ENCODE measurements at regions not wholly inside any gene's neighbourhood (a gene's known extent, or its start where the extent isn't known, plus 50 kb on each side); places are given as distances from the start of the nearest gene placed in this dataset.

DNA sequence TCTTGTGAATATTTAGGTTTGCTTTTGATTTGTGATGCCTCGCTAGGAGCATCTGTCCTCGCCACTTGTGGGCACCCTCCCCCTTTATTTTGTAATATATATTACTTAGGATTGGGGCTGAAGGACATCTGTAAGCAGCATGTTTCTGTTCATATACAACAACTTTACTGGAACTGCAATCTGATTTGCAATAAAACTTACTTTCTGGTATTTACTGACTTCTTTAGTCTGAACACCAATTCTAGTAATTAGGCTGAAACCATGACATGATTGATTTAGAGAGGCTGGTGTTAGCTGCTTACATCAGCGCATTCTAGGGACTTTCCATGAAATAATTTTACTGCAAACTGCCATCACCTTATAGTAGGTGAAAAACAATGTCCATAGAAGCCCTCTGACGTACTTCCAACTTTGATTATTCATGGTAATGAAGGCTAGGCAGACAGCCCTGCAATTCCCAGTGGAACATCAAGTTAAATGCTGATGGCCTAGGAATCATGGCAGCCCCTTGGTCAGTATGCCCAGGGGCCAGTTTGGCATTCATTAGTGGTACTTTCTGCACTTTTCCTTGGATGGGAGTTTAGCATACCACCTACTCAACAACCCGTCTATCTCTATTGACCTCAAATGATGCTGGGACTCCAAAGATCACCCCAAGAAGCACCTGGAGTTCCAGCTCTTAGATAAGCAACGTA, 132.9 kb upstream of the MCHR2 start (continued):
- TF ChIP-seq, protein P1, sequence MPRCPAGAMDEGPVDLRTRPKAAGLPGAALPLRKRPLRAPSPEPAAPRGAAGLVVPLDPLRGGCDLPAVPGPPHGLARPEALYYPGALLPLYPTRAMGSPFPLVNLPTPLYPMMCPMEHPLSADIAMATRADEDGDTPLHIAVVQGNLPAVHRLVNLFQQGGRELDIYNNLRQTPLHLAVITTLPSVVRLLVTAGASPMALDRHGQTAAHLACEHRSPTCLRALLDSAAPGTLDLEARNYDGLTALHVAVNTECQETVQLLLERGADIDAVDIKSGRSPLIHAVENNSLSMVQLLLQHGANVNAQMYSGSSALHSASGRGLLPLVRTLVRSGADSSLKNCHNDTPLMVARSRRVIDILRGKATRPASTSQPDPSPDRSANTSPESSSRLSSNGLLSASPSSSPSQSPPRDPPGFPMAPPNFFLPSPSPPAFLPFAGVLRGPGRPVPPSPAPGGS (IDR thresholded peaks at IDR 0.05; ENCODE audit: borderline replicate concordance, insufficient read depth, low read depth, low read length, poor library complexity, severe bottlenecking), result no peak
- TF ChIP-seq FOS (IDR thresholded peaks at IDR 0.05; ENCODE audit: borderline replicate concordance, extremely low read depth, insufficient read length), result no peak
- no peak for TF ChIP-seq TCF7 (IDR thresholded peaks at IDR 0.05; ENCODE audit: borderline replicate concordance)
- no peak for TF ChIP-seq HSF1 (IDR thresholded peaks at IDR 0.05; ENCODE audit: low read depth, low read length)
- no peak for TF ChIP-seq SIN3A (IDR thresholded peaks at IDR 0.05; ENCODE audit: low read depth, low read length)
- no peak for TF ChIP-seq HCFC1 (IDR thresholded peaks at IDR 0.05; ENCODE audit: low read length)
- TF ChIP-seq DPF2 (IDR thresholded peaks at IDR 0.05), result peak; percentile 84
- peak; percentile 23; the same call in 1 of the 3 replicates for TF ChIP-seq POU2F2 (IDR thresholded peaks at IDR 0.05; ENCODE audit: borderline replicate concordance, low read depth, low read length)
- no peak for TF ChIP-seq WRNIP1 (IDR thresholded peaks at IDR 0.05; ENCODE audit: borderline replicate concordance, low read depth, low read length)
- no peak for TF ChIP-seq RB1 (IDR thresholded peaks at IDR 0.05; ENCODE audit: borderline replicate concordance)
- TF ChIP-seq KLF5 (IDR thresholded peaks at IDR 0.05; ENCODE audit: partially characterized antibody), result no peak
- TF ChIP-seq RUNX3 (IDR thresholded peaks at IDR 0.05; ENCODE audit: low read length), result peak; percentile 31; the same call in 1 of the 2 replicates
- no peak for TF ChIP-seq EED (IDR thresholded peaks at IDR 0.05; ENCODE audit: low read depth)
- peak; percentile 27; the same call in 1 of the 2 replicates for TF ChIP-seq FOXM1 (IDR thresholded peaks at IDR 0.05; ENCODE audit: low read depth, low read length)
- TF ChIP-seq, protein P2, sequence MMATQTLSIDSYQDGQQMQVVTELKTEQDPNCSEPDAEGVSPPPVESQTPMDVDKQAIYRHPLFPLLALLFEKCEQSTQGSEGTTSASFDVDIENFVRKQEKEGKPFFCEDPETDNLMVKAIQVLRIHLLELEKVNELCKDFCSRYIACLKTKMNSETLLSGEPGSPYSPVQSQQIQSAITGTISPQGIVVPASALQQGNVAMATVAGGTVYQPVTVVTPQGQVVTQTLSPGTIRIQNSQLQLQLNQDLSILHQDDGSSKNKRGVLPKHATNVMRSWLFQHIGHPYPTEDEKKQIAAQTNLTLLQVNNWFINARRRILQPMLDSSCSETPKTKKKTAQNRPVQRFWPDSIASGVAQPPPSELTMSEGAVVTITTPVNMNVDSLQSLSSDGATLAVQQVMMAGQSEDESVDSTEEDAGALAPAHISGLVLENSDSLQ (IDR thresholded peaks at IDR 0.05), result peak; percentile 65
- no peak for TF ChIP-seq SUZ12 (IDR thresholded peaks at IDR 0.05; ENCODE audit: unreplicated experiment)
- TF ChIP-seq, protein P3, sequence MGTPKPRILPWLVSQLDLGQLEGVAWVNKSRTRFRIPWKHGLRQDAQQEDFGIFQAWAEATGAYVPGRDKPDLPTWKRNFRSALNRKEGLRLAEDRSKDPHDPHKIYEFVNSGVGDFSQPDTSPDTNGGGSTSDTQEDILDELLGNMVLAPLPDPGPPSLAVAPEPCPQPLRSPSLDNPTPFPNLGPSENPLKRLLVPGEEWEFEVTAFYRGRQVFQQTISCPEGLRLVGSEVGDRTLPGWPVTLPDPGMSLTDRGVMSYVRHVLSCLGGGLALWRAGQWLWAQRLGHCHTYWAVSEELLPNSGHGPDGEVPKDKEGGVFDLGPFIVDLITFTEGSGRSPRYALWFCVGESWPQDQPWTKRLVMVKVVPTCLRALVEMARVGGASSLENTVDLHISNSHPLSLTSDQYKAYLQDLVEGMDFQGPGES (IDR thresholded peaks at IDR 0.05), result no peak
- TF ChIP-seq JUNB (IDR thresholded peaks at IDR 0.05), result peak; percentile 73
- no peak for TF ChIP-seq ZBTB11 (CRISPR knock-in tag; IDR thresholded peaks at IDR 0.05)
- peak; percentile 49; the same call in 1 of the 2 replicates for TF ChIP-seq CREB1 (IDR thresholded peaks at IDR 0.05; ENCODE audit: low read depth)
- TF ChIP-seq ZNF384 (IDR thresholded peaks at IDR 0.05; ENCODE audit: borderline replicate concordance, low read depth, low read length), result no peak
- no peak for TF ChIP-seq POLR2AphosphoS2 (IDR thresholded peaks at IDR 0.05; ENCODE audit: low read depth, low read length)
- TF ChIP-seq CHD1 (IDR thresholded peaks at IDR 0.05; ENCODE audit: low read depth, low read length), result no peak
- TF ChIP-seq RAD51 (IDR thresholded peaks at IDR 0.05), result no peak

All from GM12878 (cell line).